Epithelial cell of esophagus (primary cell): ENCODE measurements at regions not wholly inside any gene's neighbourhood (a gene's known extent, or its start where the extent isn't known, plus 50 kb on each side); places are given as distances from the start of the nearest gene placed in this dataset.

Experiments used
- DNase-seq: peaks from one replicate; pipeline ENCODE4 v3.0.0; 2010; ENCODE audit warnings: low read depth
- H3K4me3 ChIP-seq: 2 replicates; pipeline ENCODE4 v1.5.1; 2011; ENCODE audit warnings: mild to moderate bottlenecking, low read length, control low read depth
- CTCF ChIP-seq: IDR thresholded peaks from 2 replicates; pipeline ENCODE4 v1.5.1; 2011; ENCODE audit warnings: low read depth, mild to moderate bottlenecking, low read length, control low read depth, inconsistent platforms; ENCODE audit not compliant: insufficient read depth; ENCODE audit errors: missing control alignments

DNA sequence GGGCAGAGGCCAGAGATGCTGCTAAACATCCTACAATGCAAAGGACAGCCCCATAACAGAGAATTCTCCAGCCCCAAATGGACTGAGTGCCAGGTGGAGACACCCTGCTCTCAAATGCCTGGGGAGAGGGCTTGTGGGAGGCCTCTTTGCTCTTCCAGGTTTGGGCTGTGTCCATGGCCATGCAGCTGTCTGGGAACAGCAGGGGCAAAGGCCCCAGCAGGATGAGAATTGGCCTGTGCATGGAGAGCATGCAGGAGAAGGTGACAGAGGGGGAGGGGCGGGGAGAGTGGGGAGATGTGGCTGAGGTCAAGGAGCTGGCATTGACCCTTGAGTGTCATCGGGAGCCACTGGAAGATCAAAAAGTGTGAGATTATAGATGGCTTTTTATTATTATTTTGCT is 111.5 kb upstream of the ERCC6L2 start:
- no peak overlapping the region for H3K4me3 ChIP-seq
- no peak for TF ChIP-seq CTCF
- no peak for DNase-seq

DNA sequence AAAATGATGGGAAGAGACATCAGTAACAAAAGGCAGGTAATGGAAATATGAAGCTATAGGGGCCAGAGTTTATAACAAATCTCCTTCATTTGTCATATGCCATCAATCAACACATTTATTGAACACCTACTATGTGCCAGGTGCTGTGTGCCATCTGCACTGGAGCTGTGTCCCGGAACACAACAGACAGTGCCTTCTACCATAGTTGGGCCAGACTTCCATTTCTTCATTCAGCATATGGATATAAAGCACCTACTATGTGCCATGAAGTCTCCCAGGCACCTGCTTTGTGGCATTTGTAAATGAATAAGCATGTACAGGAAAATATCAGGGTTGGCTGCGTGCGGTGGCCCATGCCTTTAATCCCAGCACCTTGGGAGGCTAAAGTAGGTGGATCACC is 112.5 kb upstream of the ERCC6L2 start:
- no peak for TF ChIP-seq CTCF
- DNase-seq = no peak
- no peak overlapping the region for H3K4me3 ChIP-seq

DNA sequence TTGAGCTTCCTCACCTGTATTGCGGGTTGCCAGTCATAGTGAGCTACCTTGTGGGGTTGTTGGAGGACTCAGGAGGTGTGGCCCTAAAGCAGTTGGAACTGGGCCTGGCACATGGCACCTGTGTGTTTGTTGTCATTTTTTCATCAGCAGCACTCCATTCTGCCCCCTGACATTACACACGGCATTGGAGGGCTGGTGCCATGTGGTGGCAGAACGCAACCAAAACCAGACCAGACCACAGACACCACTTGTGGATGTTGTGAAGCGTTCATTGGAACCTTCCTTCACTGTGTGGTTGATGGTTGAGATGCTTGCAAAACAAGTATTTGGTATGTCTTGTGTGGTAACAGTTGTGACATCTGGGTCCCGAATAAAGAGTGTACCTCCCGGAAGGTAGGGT is 113.2 kb upstream of the ERCC6L2 start:
- no peak for TF ChIP-seq CTCF
- DNase-seq = no peak
- no peak overlapping the region for H3K4me3 ChIP-seq

GRCh38 chr9:95760791-95761190 is 114.7 kb upstream of the ERCC6L2 start:
- DNase-seq = no peak
- no peak overlapping the region for H3K4me3 ChIP-seq
- no peak for TF ChIP-seq CTCF

DNA sequence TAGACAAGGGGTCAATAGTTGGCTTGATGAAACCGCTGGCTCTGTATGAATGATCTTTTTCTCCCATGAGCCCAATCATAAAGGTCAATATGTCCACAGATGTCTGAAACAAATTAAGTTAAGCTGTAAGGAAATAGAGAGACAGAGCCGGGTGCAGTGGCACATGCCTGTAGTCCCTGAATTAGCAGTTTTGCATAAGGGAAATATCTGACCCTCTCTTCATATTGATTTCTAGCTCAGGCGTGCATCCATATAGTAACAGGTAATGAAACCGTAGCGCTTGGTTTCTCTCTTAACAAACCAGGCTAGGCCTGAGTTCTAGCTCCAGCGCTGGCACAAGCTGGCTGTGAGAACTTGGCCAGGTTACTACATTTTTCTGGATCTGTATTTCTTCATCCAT is 118.1 kb upstream of the ERCC6L2 start:
- DNase-seq = no peak
- H3K4me3 ChIP-seq = no peak overlapping the region
- TF ChIP-seq CTCF = no peak

DNA sequence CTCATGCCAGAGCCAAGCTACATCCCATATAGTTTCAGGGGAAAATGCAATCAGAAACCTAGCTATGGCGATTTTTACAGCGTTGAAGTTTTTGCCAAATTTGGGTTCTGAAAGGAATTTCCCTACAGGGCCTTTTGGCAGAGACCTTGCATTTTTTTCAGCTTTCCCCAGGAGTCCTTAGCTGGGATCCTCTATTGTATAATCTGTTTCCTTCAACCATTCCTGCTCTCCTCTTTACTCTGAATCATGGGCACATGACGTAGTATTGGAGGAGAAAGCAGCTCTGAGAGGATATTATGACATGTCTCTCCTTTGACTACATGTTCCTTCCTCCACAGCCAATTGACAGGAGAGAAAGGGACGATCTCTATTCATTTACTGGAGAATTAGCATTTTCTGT is 118.5 kb upstream of the ERCC6L2 start:
- no peak overlapping the region for H3K4me3 ChIP-seq
- peak; percentile 56 for DNase-seq
- no peak for TF ChIP-seq CTCF

DNA sequence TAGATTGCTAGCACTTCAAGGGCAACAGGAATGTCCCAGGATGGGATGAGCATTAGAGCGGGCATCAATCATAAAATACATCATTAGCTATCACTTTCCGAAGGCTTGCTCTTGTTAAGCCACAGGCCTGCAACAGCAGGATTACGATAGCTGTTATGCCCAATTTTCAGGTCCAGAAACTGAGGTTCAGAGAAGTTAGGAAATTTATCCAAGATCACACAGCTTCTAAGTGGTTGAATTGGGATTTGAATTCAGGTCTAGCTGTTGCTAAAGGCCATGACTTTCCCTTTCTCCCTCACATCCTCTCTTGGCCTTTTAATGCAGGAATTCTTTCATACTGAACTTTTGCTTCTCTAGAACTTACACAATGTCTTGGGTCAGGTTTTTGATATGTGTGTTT is 119.4 kb upstream of the ERCC6L2 start:
- H3K4me3 ChIP-seq = no peak overlapping the region
- TF ChIP-seq CTCF = no peak
- no peak for DNase-seq
